Neural progenitor cell (in vitro differentiated cells): ENCODE measurements at regions not wholly inside any gene's neighbourhood (a gene's known extent, or its start where the extent isn't known, plus 50 kb on each side); places are given as distances from the start of the nearest gene placed in this dataset.

Experiments used
- EZH2phosphoT487 ChIP-seq: fragments of 200-600 bp; sonication (generic); IDR thresholded peaks from 2 replicates; pipeline ENCODE4 v1.6.1; 2017; ENCODE audit warnings: antibody characterized with exemption
- TF ChIP-seq, protein P1 (sequence below): fragments of 200-600 bp; sonication (generic); IDR thresholded peaks from 2 replicates; pipeline ENCODE4 v1.5.1; 2017; ENCODE audit warnings: antibody characterized with exemption, mild to moderate bottlenecking

DNA sequence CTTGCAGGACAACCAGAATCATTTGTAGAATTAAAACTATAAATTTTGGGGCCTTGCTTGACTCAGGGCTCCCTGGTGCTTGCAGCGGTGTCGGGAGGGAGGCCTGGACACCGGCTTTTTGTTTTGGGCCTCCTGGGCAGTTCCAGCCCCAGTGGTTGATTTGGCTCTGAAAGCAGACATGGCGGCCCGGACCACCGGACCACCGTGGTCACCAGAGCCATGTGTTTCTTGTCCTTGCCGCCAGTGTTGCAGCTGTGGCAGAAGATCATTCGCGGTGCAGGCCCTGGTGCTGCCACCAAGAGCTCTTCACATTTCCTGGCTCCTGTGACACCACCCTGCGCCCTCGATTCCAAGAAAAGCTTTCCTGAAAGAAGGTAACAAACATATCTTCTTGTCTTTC, 484.8 kb downstream of the BRINP3 start:
- TF ChIP-seq, protein P1, sequence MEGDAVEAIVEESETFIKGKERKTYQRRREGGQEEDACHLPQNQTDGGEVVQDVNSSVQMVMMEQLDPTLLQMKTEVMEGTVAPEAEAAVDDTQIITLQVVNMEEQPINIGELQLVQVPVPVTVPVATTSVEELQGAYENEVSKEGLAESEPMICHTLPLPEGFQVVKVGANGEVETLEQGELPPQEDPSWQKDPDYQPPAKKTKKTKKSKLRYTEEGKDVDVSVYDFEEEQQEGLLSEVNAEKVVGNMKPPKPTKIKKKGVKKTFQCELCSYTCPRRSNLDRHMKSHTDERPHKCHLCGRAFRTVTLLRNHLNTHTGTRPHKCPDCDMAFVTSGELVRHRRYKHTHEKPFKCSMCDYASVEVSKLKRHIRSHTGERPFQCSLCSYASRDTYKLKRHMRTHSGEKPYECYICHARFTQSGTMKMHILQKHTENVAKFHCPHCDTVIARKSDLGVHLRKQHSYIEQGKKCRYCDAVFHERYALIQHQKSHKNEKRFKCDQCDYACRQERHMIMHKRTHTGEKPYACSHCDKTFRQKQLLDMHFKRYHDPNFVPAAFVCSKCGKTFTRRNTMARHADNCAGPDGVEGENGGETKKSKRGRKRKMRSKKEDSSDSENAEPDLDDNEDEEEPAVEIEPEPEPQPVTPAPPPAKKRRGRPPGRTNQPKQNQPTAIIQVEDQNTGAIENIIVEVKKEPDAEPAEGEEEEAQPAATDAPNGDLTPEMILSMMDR, result no peak
- TF ChIP-seq EZH2phosphoT487, result no peak
